ENCODE measurements at regions not wholly inside any gene's neighbourhood (a gene's known extent, or its start where the extent isn't known, plus 50 kb on each side); places are given as distances from the start of the nearest gene placed in this dataset.
A peak's percentile ranks its signal among the peaks of the same experiment; 100 is the strongest.

DNA sequence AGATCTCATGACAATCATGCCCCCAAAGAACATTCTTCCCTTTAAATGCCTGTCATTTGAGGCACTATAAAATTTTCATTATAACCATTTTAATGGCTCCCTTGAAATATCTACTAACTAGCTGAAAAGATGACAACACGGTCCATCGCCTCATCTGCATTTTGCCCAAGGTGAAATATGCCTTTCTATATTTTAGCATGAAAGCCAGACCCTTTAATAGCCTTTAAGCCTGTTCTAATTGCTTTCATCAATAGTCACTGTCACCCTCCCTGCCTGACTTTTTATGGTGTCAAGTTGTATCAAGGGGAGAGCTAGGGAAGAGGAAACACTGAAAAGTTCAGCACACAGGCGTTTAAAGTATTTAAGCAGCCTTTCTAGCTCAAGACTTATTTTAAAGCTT lies 144.1 kb upstream of the PRICKLE2 start:
- Histone ChIP-seq H3K9me3 (replicated peaks in 1 of 2; ENCODE audit: control insufficient read depth in 2 of 2, insufficient read depth in 1 of 2, low read depth in 1 of 2, low read length in 2 of 2) (no peaks in the 10 kb centered on the region), H3K36me3 (replicated peaks in 1 of 2; ENCODE audit: control insufficient read depth in 2 of 2, insufficient read depth in 2 of 2, low read length in 2 of 2) (no peaks in the 10 kb centered on the region)
- no CpG with 5 or more reads among the region's 3 CpGs for whole genome bisulfite sequencing, 2 donors (ENCODE audit: extremely low coverage in 2 of 2, insufficient read length in 2 of 2, insufficient replicate concordance in 1 of 2)

DNA sequence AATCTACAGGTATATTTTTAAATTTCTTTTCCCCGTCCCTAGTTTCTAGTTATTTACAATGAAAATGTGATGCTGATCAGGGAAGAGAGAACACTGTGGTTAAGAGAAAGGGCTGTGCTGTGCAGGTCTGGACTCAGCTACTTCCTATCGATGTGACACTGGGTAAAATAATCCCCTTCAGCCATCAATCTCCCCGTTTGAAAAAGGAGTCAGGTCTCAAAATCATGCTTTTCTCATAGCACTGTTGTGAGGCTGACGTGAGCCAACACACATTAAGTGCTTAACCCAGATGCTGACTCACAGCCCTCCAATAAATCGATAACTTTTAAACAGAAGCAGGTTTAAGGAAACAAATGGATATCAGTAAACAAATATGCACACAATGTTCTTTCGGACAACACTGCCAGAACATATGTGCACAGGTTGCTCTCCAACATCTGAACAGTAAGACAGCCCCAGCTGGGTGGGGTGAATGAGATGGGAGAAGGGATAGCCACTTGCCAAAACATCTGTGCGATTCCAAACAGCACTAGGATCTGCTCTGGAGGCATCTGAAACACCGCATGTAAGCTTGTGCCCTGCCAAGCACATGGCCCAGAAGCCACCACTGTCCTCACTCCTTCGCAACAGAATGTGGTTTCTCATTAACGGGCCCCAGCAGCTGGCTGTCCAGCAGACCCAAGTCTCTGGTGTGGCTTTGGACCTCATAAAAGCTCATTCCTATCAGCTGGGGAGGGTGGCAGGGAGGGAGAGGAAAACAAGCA lies 143.2 kb upstream of the PRICKLE2 start:
- H3K4me1 ChIP-seq (ENCODE audit: control insufficient read depth in 2 of 2, insufficient read depth in 1 of 2, low read depth in 1 of 2, low read length in 2 of 2) = no peaks in the 10 kb centered on the region
- no peak overlapping the region for H3K4me3 ChIP-seq (ENCODE audit: low read length in 2 of 2)
- no peak overlapping the region for H2AK5ac ChIP-seq (ENCODE audit: low read depth, low read length)
- no peak for DNase-seq (ENCODE audit: low spot score)
- H3K27ac ChIP-seq (replicated peaks; ENCODE audit: low read length) = no peak overlapping the region
- no peak overlapping the region for H2BK5ac ChIP-seq (ENCODE audit: low read length)
- H4K8ac ChIP-seq (ENCODE audit: low read depth, low read length) = no peak overlapping the region
- H2AFZ ChIP-seq (ENCODE audit: low read length) = no peak overlapping the region
- no peaks in the 10 kb centered on the region for H3K36me3 ChIP-seq (replicated peaks in 1 of 2; ENCODE audit: control insufficient read depth in 2 of 2, insufficient read depth in 2 of 2, low read length in 2 of 2)
- H2BK120ac ChIP-seq (ENCODE audit: low read depth, low read length) = no peak overlapping the region
- H3K9ac ChIP-seq (ENCODE audit: low read depth, low read length, poor library complexity) = no peak overlapping the region
- H3K14ac ChIP-seq (ENCODE audit: low read length) = no peak overlapping the region
- H2BK12ac ChIP-seq (ENCODE audit: low read length) = no peak overlapping the region
- no peaks in the 10 kb centered on the region for H3K79me1 ChIP-seq (ENCODE audit: low read depth, low read length)
- H3K4me2 ChIP-seq (ENCODE audit: insufficient read depth, low read length, poor library complexity, severe bottlenecking) = no peak overlapping the region
- no peak overlapping the region for H3K23ac ChIP-seq (ENCODE audit: low read depth, low read length, poor library complexity)
- no peak overlapping the region for H2BK15ac ChIP-seq (ENCODE audit: low read length)
- no peaks in the 10 kb centered on the region for H3K9me3 ChIP-seq (replicated peaks in 1 of 2; ENCODE audit: control insufficient read depth in 2 of 2, insufficient read depth in 1 of 2, low read depth in 1 of 2, low read length in 2 of 2)
- H3K27me3 ChIP-seq (ENCODE audit: control insufficient read depth in 3 of 3, insufficient read depth in 3 of 3, low read depth in 1 of 3, low read length in 3 of 3) = no peaks in the 10 kb centered on the region
- H3K4ac ChIP-seq (ENCODE audit: low read length) = no peak overlapping the region
- no peak overlapping the region for H4K91ac ChIP-seq (ENCODE audit: low read depth, low read length, poor library complexity)
- H3K18ac ChIP-seq (ENCODE audit: low read length) = no peak overlapping the region
- no CpG with 5 or more reads among the region's 10 CpGs for WGBS, 2 donors (ENCODE audit: extremely low coverage in 2 of 2, insufficient read length in 2 of 2, insufficient replicate concordance in 1 of 2)

More for the DNA sequence above, 144.1 kb upstream of the PRICKLE2 start:
- no peak overlapping the region for H4K91ac ChIP-seq (ENCODE audit: low read depth, low read length, poor library complexity)
- H2BK5ac ChIP-seq (ENCODE audit: low read length) = no peak overlapping the region
- no peak overlapping the region for H2BK15ac ChIP-seq (ENCODE audit: low read length)
- DNase-seq (ENCODE audit: low spot score) = no peak
- no peak overlapping the region for H4K8ac ChIP-seq (ENCODE audit: low read depth, low read length)
- H2BK120ac ChIP-seq (ENCODE audit: low read depth, low read length) = no peak overlapping the region
- H3K18ac ChIP-seq (ENCODE audit: low read length) = no peak overlapping the region
- no peak overlapping the region for H3K4ac ChIP-seq (ENCODE audit: low read length)
- no peak overlapping the region for H3K23ac ChIP-seq (ENCODE audit: low read depth, low read length, poor library complexity)
- H3K4me3 ChIP-seq (ENCODE audit: low read length in 2 of 2) = no peak overlapping the region
- no peak overlapping the region for H3K27ac ChIP-seq (replicated peaks; ENCODE audit: low read length)
- H3K79me1 ChIP-seq (ENCODE audit: low read depth, low read length) = no peaks in the 10 kb centered on the region
- no peak overlapping the region for H2BK12ac ChIP-seq (ENCODE audit: low read length)
- no peak overlapping the region for H3K14ac ChIP-seq (ENCODE audit: low read length)
- H3K4me1 ChIP-seq (ENCODE audit: control insufficient read depth in 2 of 2, insufficient read depth in 1 of 2, low read depth in 1 of 2, low read length in 2 of 2) = no peaks in the 10 kb centered on the region
- no peak overlapping the region for H2AK5ac ChIP-seq (ENCODE audit: low read depth, low read length)
- no peak overlapping the region for H3K9ac ChIP-seq (ENCODE audit: low read depth, low read length, poor library complexity)
- H2AFZ ChIP-seq (ENCODE audit: low read length) = no peak overlapping the region
- H3K4me2 ChIP-seq (ENCODE audit: insufficient read depth, low read length, poor library complexity, severe bottlenecking) = no peak overlapping the region
- no peaks in the 10 kb centered on the region for H3K27me3 ChIP-seq (ENCODE audit: control insufficient read depth in 3 of 3, insufficient read depth in 3 of 3, low read depth in 1 of 3, low read length in 3 of 3)

DNA sequence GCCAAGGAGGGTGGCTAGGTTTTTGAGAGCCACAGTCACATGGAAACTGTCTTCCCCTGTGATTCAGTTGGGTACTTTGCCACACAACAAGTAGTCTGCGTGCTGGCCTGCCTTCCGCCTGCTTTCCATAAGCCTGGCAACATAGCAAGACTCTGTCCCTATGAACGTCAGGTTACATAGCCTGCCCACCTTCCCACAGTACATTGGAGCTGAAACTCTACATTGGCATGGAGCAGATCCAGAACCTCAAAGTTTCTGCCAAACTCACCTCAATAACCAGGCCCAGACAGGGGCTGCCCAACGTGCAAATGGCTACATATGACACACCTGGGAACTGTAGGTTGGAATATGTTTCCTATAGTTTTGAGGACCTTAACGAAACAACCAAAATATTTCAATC lies 140.6 kb upstream of the PRICKLE2 start:
- no peak overlapping the region for H2BK12ac ChIP-seq (ENCODE audit: low read length)
- H3K4ac ChIP-seq (ENCODE audit: low read length) = no peak overlapping the region
- no peak overlapping the region for H3K4me2 ChIP-seq (ENCODE audit: insufficient read depth, low read length, poor library complexity, severe bottlenecking)
- WGBS, 2 donors (ENCODE audit: extremely low coverage in 2 of 2, insufficient read length in 2 of 2, insufficient replicate concordance in 1 of 2) = no CpG with 5 or more reads among the region's 5 CpGs
- no peak overlapping the region for H2BK5ac ChIP-seq (ENCODE audit: low read length)
- H3K9ac ChIP-seq (ENCODE audit: low read depth, low read length, poor library complexity) = peak overlapping the region; percentile 64
- no peaks in the 10 kb centered on the region for H3K36me3 ChIP-seq (replicated peaks in 1 of 2; ENCODE audit: control insufficient read depth in 2 of 2, insufficient read depth in 2 of 2, low read length in 2 of 2)
- no peak overlapping the region for H3K14ac ChIP-seq (ENCODE audit: low read length)
- H3K23ac ChIP-seq (ENCODE audit: low read depth, low read length, poor library complexity) = no peak overlapping the region
- no peak for DNase-seq (ENCODE audit: low spot score)
- H3K4me1 ChIP-seq (ENCODE audit: control insufficient read depth in 2 of 2, insufficient read depth in 1 of 2, low read depth in 1 of 2, low read length in 2 of 2) = no peaks in the 10 kb centered on the region
- no peak overlapping the region for H4K91ac ChIP-seq (ENCODE audit: low read depth, low read length, poor library complexity)
- no peak overlapping the region for H3K4me3 ChIP-seq (ENCODE audit: low read length in 2 of 2)
- H2BK15ac ChIP-seq (ENCODE audit: low read length) = no peak overlapping the region
- no peak overlapping the region for H2AK5ac ChIP-seq (ENCODE audit: low read depth, low read length)
- H3K27ac ChIP-seq (replicated peaks; ENCODE audit: low read length) = no peak overlapping the region
- no peaks in the 10 kb centered on the region for H3K27me3 ChIP-seq (ENCODE audit: control insufficient read depth in 3 of 3, insufficient read depth in 3 of 3, low read depth in 1 of 3, low read length in 3 of 3)
- no peaks in the 10 kb centered on the region for H3K9me3 ChIP-seq (replicated peaks in 1 of 2; ENCODE audit: control insufficient read depth in 2 of 2, insufficient read depth in 1 of 2, low read depth in 1 of 2, low read length in 2 of 2)
- H2AFZ ChIP-seq (ENCODE audit: low read length) = no peak overlapping the region
- H3K18ac ChIP-seq (ENCODE audit: low read length) = no peak overlapping the region
- H4K8ac ChIP-seq (ENCODE audit: low read depth, low read length) = peak overlapping the region; percentile 25
- no peak overlapping the region for H2BK120ac ChIP-seq (ENCODE audit: low read depth, low read length)
- no peaks in the 10 kb centered on the region for H3K79me1 ChIP-seq (ENCODE audit: low read depth, low read length)

GRCh38 chr3:64363842-64364241 lies 138.6 kb upstream of the PRICKLE2 start:
- Histone ChIP-seq H4K8ac (ENCODE audit: low read depth, low read length) (no peak overlapping the region), H4K91ac (ENCODE audit: low read depth, low read length, poor library complexity) (no peak overlapping the region), H3K4ac (ENCODE audit: low read length) (no peak overlapping the region), H2BK120ac (ENCODE audit: low read depth, low read length) (no peak overlapping the region), H3K14ac (ENCODE audit: low read length) (no peak overlapping the region), H2BK5ac (ENCODE audit: low read length) (no peak overlapping the region), H2BK15ac (ENCODE audit: low read length) (no peak overlapping the region), H3K18ac (ENCODE audit: low read length) (no peak overlapping the region), H3K4me2 (ENCODE audit: insufficient read depth, low read length, poor library complexity, severe bottlenecking) (no peak overlapping the region), H3K4me1 (ENCODE audit: control insufficient read depth in 2 of 2, insufficient read depth in 1 of 2, low read depth in 1 of 2, low read length in 2 of 2) (no peaks in the 10 kb centered on the region), H3K4me3 (ENCODE audit: low read length in 2 of 2) (no peak overlapping the region), H3K27me3 (ENCODE audit: control insufficient read depth in 3 of 3, insufficient read depth in 3 of 3, low read depth in 1 of 3, low read length in 3 of 3) (no peaks in the 10 kb centered on the region), H3K9ac (ENCODE audit: low read depth, low read length, poor library complexity) (no peak overlapping the region), H3K36me3 (replicated peaks in 1 of 2; ENCODE audit: control insufficient read depth in 2 of 2, insufficient read depth in 2 of 2, low read length in 2 of 2) (no peaks in the 10 kb centered on the region), H2BK12ac (ENCODE audit: low read length) (no peak overlapping the region), H3K9me3 (replicated peaks in 1 of 2; ENCODE audit: control insufficient read depth in 2 of 2, insufficient read depth in 1 of 2, low read depth in 1 of 2, low read length in 2 of 2) (no peaks in the 10 kb centered on the region), H3K79me1 (ENCODE audit: low read depth, low read length) (no peaks in the 10 kb centered on the region), H3K23ac (ENCODE audit: low read depth, low read length, poor library complexity) (no peak overlapping the region), H3K27ac (replicated peaks; ENCODE audit: low read length) (no peak overlapping the region), H2AFZ (ENCODE audit: low read length) (no peak overlapping the region), H2AK5ac (ENCODE audit: low read depth, low read length) (no peak overlapping the region)
- WGBS, 2 donors (ENCODE audit: extremely low coverage in 2 of 2, insufficient read length in 2 of 2, insufficient replicate concordance in 1 of 2) = no CpG with 5 or more reads among the region's 1 CpG
- no peak for DNase-seq (ENCODE audit: low spot score)
